ENCODE measurements at regions not wholly inside any gene's neighbourhood (a gene's known extent, or its start where the extent isn't known, plus 50 kb on each side); places are given as distances from the start of the nearest gene placed in this dataset.

GRCh38 chr16:87199379-87199778 lies 117.8 kb downstream of the C16orf95 start:
- Histone ChIP-seq H3K4me1 (no peaks in the 10 kb centered on the region), H3K9me3 (no peaks in the 10 kb centered on the region), H3K36me3 (no peaks in the 10 kb centered on the region), H3K27ac (no peak overlapping the region), H3K27me3 (no peaks in the 10 kb centered on the region), H3K4me3 (no peak overlapping the region)
- DNase-seq (ENCODE audit: extremely low spot score in 2 of 2) = no peak
- TF ChIP-seq POLR2AphosphoS5 (IDR thresholded peaks at IDR 0.05; ENCODE audit: insufficient read depth in 1 of 2, low read depth in 1 of 2) (no peak), CTCF (IDR thresholded peaks at IDR 0.05) (no peak), POLR2A (IDR thresholded peaks at IDR 0.05) (no peak)
- intact Hi-C loops (cut with DNase I) = no loop called here

GRCh38 chr16:87199901-87200300 lies 117.3 kb downstream of the C16orf95 start:
- no peak for TF ChIP-seq POLR2AphosphoS5 (IDR thresholded peaks at IDR 0.05; ENCODE audit: insufficient read depth in 1 of 2, low read depth in 1 of 2)
- no peak for TF ChIP-seq POLR2A (IDR thresholded peaks at IDR 0.05)
- TF ChIP-seq CTCF (IDR thresholded peaks at IDR 0.05) = no peak
- Histone ChIP-seq H3K9me3 (no peaks in the 10 kb centered on the region), H3K4me3 (no peak overlapping the region), H3K27me3 (no peaks in the 10 kb centered on the region), H3K36me3 (no peaks in the 10 kb centered on the region), H3K4me1 (no peaks in the 10 kb centered on the region), H3K27ac (no peak overlapping the region)
- no peak for DNase-seq (ENCODE audit: extremely low spot score in 2 of 2)
- intact Hi-C loops (cut with DNase I) = no loop called here

GRCh38 chr16:87200637-87201036 lies 116.6 kb downstream of the C16orf95 start:
- H3K36me3 ChIP-seq = no peaks in the 10 kb centered on the region
- no peak for DNase-seq (ENCODE audit: extremely low spot score in 2 of 2)
- intact Hi-C loops (cut with DNase I) = no loop called here
- no peak overlapping the region for H3K27ac ChIP-seq
- no peaks in the 10 kb centered on the region for H3K27me3 ChIP-seq
- H3K9me3 ChIP-seq = no peaks in the 10 kb centered on the region
- no peak overlapping the region for H3K4me3 ChIP-seq
- TF ChIP-seq POLR2AphosphoS5 (IDR thresholded peaks at IDR 0.05; ENCODE audit: insufficient read depth in 1 of 2, low read depth in 1 of 2) = no peak
- TF ChIP-seq POLR2A (IDR thresholded peaks at IDR 0.05) = no peak
- no peaks in the 10 kb centered on the region for H3K4me1 ChIP-seq

- intact Hi-C loops (cut with DNase I) = no loop called here
- no peak overlapping the region for H3K4me3 ChIP-seq
- no peak overlapping the region for H3K27ac ChIP-seq
- no peaks in the 10 kb centered on the region for H3K4me1 ChIP-seq
- H3K36me3 ChIP-seq = no peaks in the 10 kb centered on the region
- TF ChIP-seq POLR2AphosphoS5 (IDR thresholded peaks at IDR 0.05; ENCODE audit: insufficient read depth in 1 of 2, low read depth in 1 of 2) (no peak), CTCF (IDR thresholded peaks at IDR 0.05) (no peak), POLR2A (IDR thresholded peaks at IDR 0.05) (no peak)
- DNase-seq (ENCODE audit: extremely low spot score in 2 of 2) = no peak
- H3K9me3 ChIP-seq = no peaks in the 10 kb centered on the region
- H3K27me3 ChIP-seq = no peaks in the 10 kb centered on the region
Observed at GRCh38 chr16:87201052-87201451, 116.1 kb downstream of the C16orf95 start.

- H3K4me3 ChIP-seq = no peak overlapping the region
- no peak for DNase-seq (ENCODE audit: extremely low spot score in 2 of 2)
- no peaks in the 10 kb centered on the region for H3K27me3 ChIP-seq
- no peak for TF ChIP-seq POLR2AphosphoS5 (IDR thresholded peaks at IDR 0.05; ENCODE audit: insufficient read depth in 1 of 2, low read depth in 1 of 2)
- no peak for TF ChIP-seq CTCF (IDR thresholded peaks at IDR 0.05)
- no peak for TF ChIP-seq POLR2A (IDR thresholded peaks at IDR 0.05)
- intact Hi-C loops (cut with DNase I) = no loop called here
- H3K36me3 ChIP-seq = no peaks in the 10 kb centered on the region
- no peaks in the 10 kb centered on the region for H3K4me1 ChIP-seq
- H3K27ac ChIP-seq = no peak overlapping the region
- H3K9me3 ChIP-seq = no peaks in the 10 kb centered on the region
Observed at GRCh38 chr16:87201790-87202189, 115.4 kb downstream of the C16orf95 start.

- DNase-seq (ENCODE audit: extremely low spot score in 2 of 2) = no peak
- intact Hi-C loops (cut with DNase I) = no loop called here
- no peaks in the 10 kb centered on the region for H3K9me3 ChIP-seq
- TF ChIP-seq CTCF (IDR thresholded peaks at IDR 0.05) (no peak), POLR2AphosphoS5 (IDR thresholded peaks at IDR 0.05; ENCODE audit: insufficient read depth in 1 of 2, low read depth in 1 of 2) (no peak), POLR2A (IDR thresholded peaks at IDR 0.05) (no peak)
- peaks cover 3% of the 10 kb centered on the region for H3K4me1 ChIP-seq
- no peak overlapping the region for H3K4me3 ChIP-seq
- H3K36me3 ChIP-seq = no peaks in the 10 kb centered on the region
- H3K27me3 ChIP-seq = no peaks in the 10 kb centered on the region
- no peak overlapping the region for H3K27ac ChIP-seq
Observed at GRCh38 chr16:87202346-87202745, 114.8 kb downstream of the C16orf95 start.

Data from vagina (tissue), 2 donors.